Subcutaneous abdominal adipose tissue (tissue), 5 donors: ENCODE measurements at regions not wholly inside any gene's neighbourhood (a gene's known extent, or its start where the extent isn't known, plus 50 kb on each side); places are given as distances from the start of the nearest gene placed in this dataset.

Source experiments
- H3K27ac ChIP-seq: one replicate; pipeline ENCODE4 v1.7.0; 2013; ENCODE audit warnings: low read depth, mild to moderate bottlenecking, inconsistent platforms, low read length, moderate library complexity
- H3K27me3 ChIP-seq, 5 donors: one replicate each; pipeline ENCODE4 v1.7.0; 2013; ENCODE audit warnings: low read length in 5 of 5, inconsistent platforms in 1 of 5; ENCODE audit not compliant: control insufficient read depth in 5 of 5, insufficient read depth in 4 of 5
- H3K36me3 ChIP-seq, 5 donors: one replicate each; pipeline ENCODE4 v1.7.0; 2013; ENCODE audit warnings: low read length in 5 of 5; ENCODE audit not compliant: control insufficient read depth in 5 of 5, insufficient read depth in 5 of 5
- H3K4me1 ChIP-seq, 5 donors: one replicate each; pipeline ENCODE4 v1.7.0; 2013; ENCODE audit warnings: low read length in 5 of 5, mild to moderate bottlenecking in 3 of 5, moderate library complexity in 1 of 5; ENCODE audit not compliant: control insufficient read depth in 5 of 5, insufficient read depth in 5 of 5
- H3K4me3 ChIP-seq, 5 donors: one replicate each; pipeline ENCODE4 v1.7.0; 2013; ENCODE audit warnings: low read length in 5 of 5, low read depth in 1 of 5
- H3K9ac ChIP-seq, 5 donors: one replicate each; pipeline ENCODE4 v1.7.0; 2013; ENCODE audit warnings: low read length in 5 of 5, mild to moderate bottlenecking in 4 of 5, moderate library complexity in 3 of 5
- H3K9me3 ChIP-seq, 5 donors: one replicate each; pipeline ENCODE4 v1.7.0; 2013; ENCODE audit warnings: low read length in 5 of 5; ENCODE audit not compliant: control insufficient read depth in 5 of 5
- donor health status: healthy.
- donor health status: healthy.
- donor health status: healthy.
- donor health status: healthy.
- donor health status: healthy.

- peaks cover 0 to 5% (median 3%) of the 10 kb centered on the region in 5 donors for H3K4me1 ChIP-seq
- H3K4me3 ChIP-seq: no peak overlapping the region
- no peaks in the 10 kb centered on the region for H3K36me3 ChIP-seq
- no peak overlapping the region for H3K9ac ChIP-seq
- H3K27ac ChIP-seq: no peak overlapping the region
- H3K27me3 ChIP-seq: no peaks in the 10 kb centered on the region
- peaks cover 0 to 7% (median 7%) of the 10 kb centered on the region in 5 donors for H3K9me3 ChIP-seq
Observed at GRCh38 chr2:14942987-14943386, 310.5 kb downstream of the LRATD1 start.

- Histone ChIP-seq H3K4me3 (no peak overlapping the region), H3K36me3 (no peaks in the 10 kb centered on the region), H3K4me1 (peaks cover 0 to 5% (median 3%) of the 10 kb centered on the region in 5 donors), H3K9ac (no peak overlapping the region), H3K27me3 (no peaks in the 10 kb centered on the region), H3K9me3 (peaks cover 0 to 7% (median 3%) of the 10 kb centered on the region in 5 donors), H3K27ac (no peak overlapping the region)
Observed at GRCh38 chr2:14944562-14945346, 312.2 kb downstream of the LRATD1 start.

GRCh38 chr2:14951569-14952285, 319.2 kb downstream of the LRATD1 start:
- H3K9ac ChIP-seq: no peak overlapping the region
- no peaks in the 10 kb centered on the region for H3K36me3 ChIP-seq
- no peaks in the 10 kb centered on the region for H3K4me1 ChIP-seq
- H3K27ac ChIP-seq: no peak overlapping the region
- H3K27me3 ChIP-seq: no peaks in the 10 kb centered on the region
- H3K4me3 ChIP-seq: no peak overlapping the region
- H3K9me3 ChIP-seq: no peaks in the 10 kb centered on the region

GRCh38 chr2:14952400-14952963, 320.0 kb downstream of the LRATD1 start:
- Histone ChIP-seq H3K27ac (no peak overlapping the region), H3K27me3 (no peaks in the 10 kb centered on the region), H3K9ac (no peak overlapping the region), H3K4me3 (no peak overlapping the region), H3K4me1 (no peaks in the 10 kb centered on the region), H3K36me3 (no peaks in the 10 kb centered on the region), H3K9me3 (no peaks in the 10 kb centered on the region)

GRCh38 chr2:14960686-14961324, 328.3 kb downstream of the LRATD1 start:
- Histone ChIP-seq H3K4me3 (no peak overlapping the region), H3K27ac (no peak overlapping the region), H3K9me3 (peaks cover 0 to 3% (median 0%) of the 10 kb centered on the region in 5 donors), H3K9ac (no peak overlapping the region), H3K27me3 (no peaks in the 10 kb centered on the region), H3K36me3 (no peaks in the 10 kb centered on the region), H3K4me1 (no peaks in the 10 kb centered on the region)

- no peaks in the 10 kb centered on the region for H3K9me3 ChIP-seq
Observed at GRCh38 chr2:14967729-14968128, 335.2 kb downstream of the LRATD1 start.

GRCh38 chr2:14975381-14975780, 342.9 kb downstream of the LRATD1 start:
- Histone ChIP-seq H3K9me3 (no peaks in the 10 kb centered on the region), H3K36me3 (no peaks in the 10 kb centered on the region), H3K4me1 (no peaks in the 10 kb centered on the region), H3K27ac (no peak overlapping the region), H3K4me3 (no peak overlapping the region), H3K9ac (no peak overlapping the region), H3K27me3 (no peaks in the 10 kb centered on the region)

More at GRCh38 chr2:14967729-14968128, 335.2 kb downstream of the LRATD1 start:
- Histone ChIP-seq H3K9ac (no peak overlapping the region), H3K4me3 (no peak overlapping the region), H3K27me3 (no peaks in the 10 kb centered on the region), H3K36me3 (no peaks in the 10 kb centered on the region), H3K4me1 (no peaks in the 10 kb centered on the region), H3K27ac (no peak overlapping the region)

GRCh38 chr2:14977021-14977420, 344.5 kb downstream of the LRATD1 start:
- H3K36me3 ChIP-seq: no peaks in the 10 kb centered on the region
- H3K27me3 ChIP-seq: no peaks in the 10 kb centered on the region
- H3K4me3 ChIP-seq: no peak overlapping the region
- no peak overlapping the region for H3K9ac ChIP-seq
- no peaks in the 10 kb centered on the region for H3K9me3 ChIP-seq
- no peak overlapping the region for H3K27ac ChIP-seq
- H3K4me1 ChIP-seq: no peaks in the 10 kb centered on the region

- Histone ChIP-seq H3K27ac (no peak overlapping the region), H3K4me1 (no peaks in the 10 kb centered on the region), H3K9ac (no peak overlapping the region), H3K9me3 (no peaks in the 10 kb centered on the region), H3K27me3 (no peaks in the 10 kb centered on the region), H3K36me3 (no peaks in the 10 kb centered on the region), H3K4me3 (no peak overlapping the region)
Observed at GRCh38 chr2:14978845-14979244, 346.3 kb downstream of the LRATD1 start.

GRCh38 chr2:14982790-14983189, 350.3 kb downstream of the LRATD1 start:
- H3K27me3 ChIP-seq: no peaks in the 10 kb centered on the region
- H3K36me3 ChIP-seq: no peaks in the 10 kb centered on the region
- H3K9ac ChIP-seq: no peak overlapping the region
- peaks cover 0 to under 1% (median 0%) of the 10 kb centered on the region in 5 donors for H3K4me1 ChIP-seq
- no peak overlapping the region for H3K4me3 ChIP-seq
- H3K27ac ChIP-seq: no peak overlapping the region
- H3K9me3 ChIP-seq: no peaks in the 10 kb centered on the region
